Endothelial cell of umbilical vein (primary cell): ENCODE measurements at regions not wholly inside any gene's neighbourhood (a gene's known extent, or its start where the extent isn't known, plus 50 kb on each side); places are given as distances from the start of the nearest gene placed in this dataset.

ENCODE experiments used
- CTCF ChIP-seq, 2 donors: IDR thresholded peaks; 1 replicate in 1 of 2; 2 replicates in 1 of 2; pipeline ENCODE4 v1.5.1; 2011; ENCODE audit warnings: low read length in 2 of 2, mild to moderate bottlenecking in 2 of 2, moderate library complexity in 2 of 2, control low read depth in 1 of 2, inconsistent platforms in 1 of 2, low read depth in 1 of 2; ENCODE audit not compliant: insufficient read depth in 1 of 2; ENCODE audit errors: extremely low read depth in 1 of 2
- EZH2 ChIP-seq: IDR thresholded peaks from 2 replicates; pipeline ENCODE4 v1.6.1; 2012; ENCODE audit warnings: borderline replicate concordance, low read depth, mild to moderate bottlenecking, moderate library complexity, low read length, inconsistent platforms; ENCODE audit not compliant: severe bottlenecking
- GATA2 ChIP-seq: IDR thresholded peaks from 2 replicates; pipeline ENCODE4 v1.7.0; 2011; ENCODE audit warnings: low read depth, mild to moderate bottlenecking, moderate library complexity, mixed read lengths, low read length; ENCODE audit not compliant: insufficient read length, insufficient read depth
- MYC ChIP-seq: IDR thresholded peaks from one replicate; pipeline ENCODE4 v1.6.1; 2011; ENCODE audit warnings: mild to moderate bottlenecking, low read depth, low read length
- POLR2A ChIP-seq: IDR thresholded peaks from 2 replicates; pipeline ENCODE4 v1.6.1; 2012; ENCODE audit warnings: low read depth, mild to moderate bottlenecking, control low read depth, low read length
- POLR2AphosphoS5 ChIP-seq: IDR thresholded peaks from 2 replicates; pipeline ENCODE4 v1.6.1; 2012; ENCODE audit warnings: low read depth, mild to moderate bottlenecking, control low read depth, low read length, moderate library complexity; ENCODE audit not compliant: insufficient read depth
- TF ChIP-seq, protein P1 (sequence below): IDR thresholded peaks from 2 replicates; pipeline ENCODE4 v1.6.1; 2011; ENCODE audit not compliant: insufficient read depth, insufficient read length

DNA sequence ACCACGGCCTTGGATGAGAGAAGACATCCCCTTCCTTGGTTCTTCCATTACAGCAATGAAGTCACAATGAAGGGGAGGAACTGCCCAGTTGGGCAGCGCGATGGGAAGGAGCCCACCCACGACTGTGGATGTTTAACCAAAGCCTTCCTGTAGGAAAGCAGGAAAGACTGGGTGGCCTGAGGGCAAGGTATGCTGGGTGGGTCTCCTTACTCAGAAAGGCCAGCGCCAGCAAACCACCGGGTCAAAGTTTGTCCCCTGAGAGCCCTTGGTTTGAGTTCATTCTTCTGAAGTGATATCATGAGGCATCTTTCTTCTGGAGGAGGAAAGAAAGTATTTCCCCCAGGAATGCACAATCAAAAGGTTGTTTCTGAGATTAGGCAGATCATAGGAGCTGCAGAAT is 105.2 kb downstream of the C16orf95 start:
- TF ChIP-seq CTCF (IDR thresholded peaks at IDR 0.05; ENCODE audit: extremely low read depth in 1 of 2, insufficient read depth in 1 of 2, low read depth in 1 of 2, low read length in 2 of 2) = no peak
- no peak for TF ChIP-seq POLR2A
- TF ChIP-seq POLR2AphosphoS5 = no peak
- no peak for TF ChIP-seq GATA2
- TF ChIP-seq, protein P1, sequence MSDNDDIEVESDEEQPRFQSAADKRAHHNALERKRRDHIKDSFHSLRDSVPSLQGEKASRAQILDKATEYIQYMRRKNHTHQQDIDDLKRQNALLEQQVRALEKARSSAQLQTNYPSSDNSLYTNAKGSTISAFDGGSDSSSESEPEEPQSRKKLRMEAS = no peak
- no peak for TF ChIP-seq MYC
- TF ChIP-seq EZH2 = no peak
